OCI-LY7 (cell line): ENCODE measurements at regions not wholly inside any gene's neighbourhood (a gene's known extent, or its start where the extent isn't known, plus 50 kb on each side); places are given as distances from the start of the nearest gene placed in this dataset.
"Not testable (repeated sequence)": the region's sequence is repeated elsewhere in the genome, so short reads cannot be mapped to it uniquely, and the experiment has no call there.

Source experiments
- BruUV-seq: library from RNA; stranded (reverse); fragments of 400-500 nt; replicated peaks from 2 replicates; lab custom pipeline; 2021; lab: Mats Ljungman, UMichigan
- CTCF ChIA-PET: fragments of 300-600 bp; sonication (Branson Sonifier 250); formaldehyde crosslinking; loops from one replicate; lab custom pipeline; 2022; ENCODE audit warnings: antibody characterized with exemption; ENCODE audit not compliant: unreplicated experiment; lab: Charles Lee
- POLR2A ChIA-PET: fragments of 300-600 bp; sonication (Branson Sonifier 250); formaldehyde crosslinking; loops from one replicate; lab custom pipeline; 2022; ENCODE audit warnings: antibody characterized with exemption; lab: Charles Lee
- DNase-seq: peaks from one replicate; pipeline ENCODE4 v3.0.0-alpha.2; 2015; ENCODE audit warnings: low spot score
- H2AFZ ChIP-seq: fragments of 200-600 bp; sonication (generic), shearing (Covaris generic); 2 replicates; pipeline ENCODE4 v1.6.1; 2014; ENCODE audit warnings: mild to moderate bottlenecking, antibody characterized with exemption, low read length, moderate library complexity
- H3K27ac ChIP-seq: fragments of 200-600 bp; sonication (generic); 2 replicates; pipeline ENCODE4 v1.5.1; 2014; ENCODE audit warnings: mixed run types, low read depth, mild to moderate bottlenecking, moderate library complexity, low read length, inconsistent platforms; ENCODE audit not compliant: poor library complexity, severe bottlenecking
- H3K36me3 ChIP-seq: fragments of 200-600 bp; sonication (generic); 2 replicates; pipeline ENCODE4 v1.6.1; 2014; ENCODE audit warnings: mild to moderate bottlenecking, antibody characterized with exemption, low read length, moderate library complexity, mixed read lengths; ENCODE audit not compliant: insufficient read depth
- H3K4me1 ChIP-seq: fragments of 200-600 bp; sonication (generic); 2 replicates; pipeline ENCODE4 v1.5.1; 2014; ENCODE audit warnings: mild to moderate bottlenecking, low read length; ENCODE audit not compliant: insufficient read depth, poor library complexity, severe bottlenecking
- H3K4me2 ChIP-seq: fragments of 200-600 bp; sonication (generic); 2 replicates; pipeline ENCODE4 v1.6.1; 2014; ENCODE audit warnings: mild to moderate bottlenecking, low read length
- H3K4me3 ChIP-seq: fragments of 200-600 bp; sonication (generic); 2 replicates; pipeline ENCODE4 v1.5.1; 2014; ENCODE audit warnings: mild to moderate bottlenecking, low read depth, low read length; ENCODE audit not compliant: poor library complexity, severe bottlenecking
- H3K79me2 ChIP-seq: fragments of 200-600 bp; sonication (generic); 2 replicates; pipeline ENCODE4 v1.6.1; 2016; ENCODE audit warnings: low read depth, mild to moderate bottlenecking, low read length, moderate library complexity, mixed read lengths; ENCODE audit not compliant: insufficient read depth
- H3K9me2 ChIP-seq: fragments of 200-600 bp; sonication (generic); 2 replicates; pipeline ENCODE4 v1.6.1; 2016; ENCODE audit warnings: mild to moderate bottlenecking, low read length, mixed read lengths; ENCODE audit not compliant: insufficient read depth
- H3K9me3 ChIP-seq: fragments of 200-600 bp; sonication (generic); 2 replicates; pipeline ENCODE4 v1.6.1; 2014; ENCODE audit warnings: mild to moderate bottlenecking, mixed run types, low read length, mixed read lengths
- H4K20me1 ChIP-seq: fragments of 200-600 bp; sonication (generic); 2 replicates; pipeline ENCODE4 v1.6.1; 2014; ENCODE audit warnings: mild to moderate bottlenecking, antibody characterized with exemption, low read length, moderate library complexity, mixed read lengths; ENCODE audit not compliant: insufficient read depth
- EZH2phosphoT487 ChIP-seq: fragments of 200-600 bp; sonication (generic); IDR thresholded peaks from 2 replicates; pipeline ENCODE4 v1.6.1; 2018; ENCODE audit warnings: low read depth, borderline replicate concordance, mild to moderate bottlenecking, mixed run types, antibody characterized with exemption, low read length, moderate library complexity, mixed read lengths
- intact Hi-C: fragments of 100-400 bp; cut with micrococcal nuclease; formaldehyde crosslinking; loops from one replicate; pipeline ENCODE4 v1.10.0; 2022; ENCODE audit not compliant: unreplicated experiment
- TF ChIP-seq, protein P1 (sequence below): fragments of 200-600 bp; sonication (generic); conservative IDR thresholded peaks from 2 replicates; pipeline ENCODE4 v1.5.1; 2014; ENCODE audit warnings: mild to moderate bottlenecking, antibody characterized with exemption, low read length, moderate library complexity, mixed read lengths

DNA sequence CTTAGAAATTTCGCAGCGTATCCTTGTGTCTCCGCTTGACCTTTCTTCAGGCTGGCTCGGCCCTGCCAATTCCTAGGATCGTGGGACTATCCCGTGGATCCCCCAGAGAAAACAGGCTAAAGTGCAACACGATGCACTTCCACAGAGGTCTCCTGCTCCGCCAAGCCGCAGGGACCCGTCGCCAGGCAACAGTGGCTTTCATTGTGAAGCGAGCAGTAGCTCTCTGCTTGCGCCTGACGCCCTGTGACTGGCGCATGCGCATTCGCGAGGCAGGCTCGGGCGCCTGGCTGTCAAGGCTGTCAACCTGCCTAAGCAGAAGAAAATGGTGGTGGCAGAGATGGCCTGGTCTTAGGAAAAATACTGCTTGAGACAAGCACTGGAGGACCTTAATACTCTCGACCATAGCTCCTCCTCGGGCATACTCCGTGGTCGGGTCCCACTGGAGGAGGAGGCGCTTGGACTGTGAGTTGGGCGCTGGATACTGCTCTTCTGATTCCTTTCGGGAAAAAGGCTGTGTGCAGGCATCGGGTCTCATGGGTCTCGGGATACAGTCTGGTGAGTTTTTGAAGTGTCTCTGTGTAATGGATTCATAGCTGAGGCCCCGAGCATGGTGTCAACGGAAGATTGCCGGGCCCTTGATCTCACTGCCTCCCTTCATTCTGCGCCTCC is 2336.1 kb downstream of the TP53TG3F start:
- Histone ChIP-seq H3K27ac (no peak overlapping the region), H3K4me3 (no peak overlapping the region), H3K4me1 (no peaks in the 10 kb centered on the region), H4K20me1 (no peaks in the 10 kb centered on the region), H3K4me2 (no peak overlapping the region), H3K36me3 (no peaks in the 10 kb centered on the region), H3K9me3 (no peaks in the 10 kb centered on the region), H2AFZ (no peak overlapping the region), H3K9me2 (no peaks in the 10 kb centered on the region), H3K79me2 (no peaks in the 10 kb centered on the region)
- no TSS peak for BruUV-seq
- no peak for TF ChIP-seq EZH2phosphoT487
- TF ChIP-seq, protein P1, sequence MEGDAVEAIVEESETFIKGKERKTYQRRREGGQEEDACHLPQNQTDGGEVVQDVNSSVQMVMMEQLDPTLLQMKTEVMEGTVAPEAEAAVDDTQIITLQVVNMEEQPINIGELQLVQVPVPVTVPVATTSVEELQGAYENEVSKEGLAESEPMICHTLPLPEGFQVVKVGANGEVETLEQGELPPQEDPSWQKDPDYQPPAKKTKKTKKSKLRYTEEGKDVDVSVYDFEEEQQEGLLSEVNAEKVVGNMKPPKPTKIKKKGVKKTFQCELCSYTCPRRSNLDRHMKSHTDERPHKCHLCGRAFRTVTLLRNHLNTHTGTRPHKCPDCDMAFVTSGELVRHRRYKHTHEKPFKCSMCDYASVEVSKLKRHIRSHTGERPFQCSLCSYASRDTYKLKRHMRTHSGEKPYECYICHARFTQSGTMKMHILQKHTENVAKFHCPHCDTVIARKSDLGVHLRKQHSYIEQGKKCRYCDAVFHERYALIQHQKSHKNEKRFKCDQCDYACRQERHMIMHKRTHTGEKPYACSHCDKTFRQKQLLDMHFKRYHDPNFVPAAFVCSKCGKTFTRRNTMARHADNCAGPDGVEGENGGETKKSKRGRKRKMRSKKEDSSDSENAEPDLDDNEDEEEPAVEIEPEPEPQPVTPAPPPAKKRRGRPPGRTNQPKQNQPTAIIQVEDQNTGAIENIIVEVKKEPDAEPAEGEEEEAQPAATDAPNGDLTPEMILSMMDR = no peak
- no peak for DNase-seq
- POLR2A ChIA-PET = no interaction called here
- intact Hi-C loops = loop anchor here (10.0 kb wide), 1 partner anchor 61 kb away; no protein-coding TSS in a partner anchor
- CTCF ChIA-PET = no interaction called here

DNA sequence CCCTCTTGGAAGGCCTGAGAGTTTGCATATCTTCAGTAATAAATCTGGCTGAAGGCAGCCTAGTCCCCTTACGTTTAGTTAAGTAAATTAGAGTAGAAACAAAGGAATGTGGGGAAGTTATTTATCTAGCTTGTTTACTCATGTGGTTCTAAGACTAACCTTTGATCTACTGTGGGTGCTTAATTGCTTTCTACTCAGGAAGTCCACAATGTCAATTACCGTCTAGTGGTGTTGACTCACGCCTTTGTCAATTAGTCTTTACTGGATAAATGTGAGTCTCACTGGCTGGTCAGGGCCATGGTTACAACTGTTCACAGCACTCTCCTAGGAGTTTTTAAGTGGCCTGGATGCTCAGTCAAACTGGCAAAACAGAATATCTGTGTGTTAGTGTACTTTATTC is 2338.4 kb downstream of the TP53TG3F start:
- intact Hi-C loops = loop anchor here (10.0 kb wide), 1 partner anchor 63 kb away; no protein-coding TSS in a partner anchor
- H3K9me3 ChIP-seq = no peaks in the 10 kb centered on the region
- no peak overlapping the region for H3K27ac ChIP-seq
- BruUV-seq = no TSS peak
- H3K9me2 ChIP-seq = no peaks in the 10 kb centered on the region
- no peak overlapping the region for H2AFZ ChIP-seq
- no peaks in the 10 kb centered on the region for H3K36me3 ChIP-seq
- ChIA-PET CTCF (no interaction called here), POLR2A (no interaction called here)
- no peaks in the 10 kb centered on the region for H3K79me2 ChIP-seq
- H3K4me1 ChIP-seq = no peaks in the 10 kb centered on the region
- TF ChIP-seq, protein P1 = no peak
- no peak for TF ChIP-seq EZH2phosphoT487
- no peak overlapping the region for H3K4me2 ChIP-seq
- no peaks in the 10 kb centered on the region for H4K20me1 ChIP-seq
- DNase-seq = no peak
- H3K4me3 ChIP-seq = no peak overlapping the region

DNA sequence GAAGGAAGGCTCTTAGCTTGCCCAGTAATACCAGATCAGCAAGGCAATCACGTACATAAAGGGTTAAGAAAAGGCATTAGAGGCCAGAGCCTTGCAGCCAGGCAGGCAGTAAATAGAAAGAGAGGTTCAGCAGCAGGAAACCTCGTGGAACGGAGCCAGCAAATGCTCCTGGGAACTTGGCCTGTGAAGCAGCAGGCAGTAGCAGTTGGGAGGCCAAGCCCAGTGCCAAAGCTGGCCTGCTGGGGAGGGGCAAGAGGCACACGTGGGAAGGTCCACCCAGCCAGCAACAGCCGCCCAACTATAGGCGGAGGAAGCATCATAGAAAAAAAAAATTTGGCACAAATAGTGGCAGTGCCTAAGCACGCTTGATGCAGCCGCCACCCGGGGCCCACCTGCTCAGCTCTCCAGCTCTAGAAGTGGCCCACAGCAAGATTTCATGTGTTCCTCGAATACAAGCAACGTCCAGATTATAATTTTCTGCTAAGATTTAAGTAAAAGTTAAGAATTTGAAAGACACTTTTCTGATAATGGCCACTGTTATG is 2339.5 kb downstream of the TP53TG3F start:
- POLR2A ChIA-PET = no interaction called here
- CTCF ChIA-PET = no interaction called here
- Histone ChIP-seq H3K79me2 (no peaks in the 10 kb centered on the region), H3K4me2 (no peak overlapping the region), H3K9me2 (no peaks in the 10 kb centered on the region), H3K4me3 (no peak overlapping the region), H3K27ac (no peak overlapping the region), H3K9me3 (no peaks in the 10 kb centered on the region), H3K36me3 (no peaks in the 10 kb centered on the region), H4K20me1 (no peaks in the 10 kb centered on the region), H3K4me1 (no peaks in the 10 kb centered on the region), H2AFZ (no peak overlapping the region)
- DNase-seq = no peak
- intact Hi-C loops = loop anchor here (10.0 kb wide), 1 partner anchor 64 kb away; no protein-coding TSS in a partner anchor
- TF ChIP-seq, protein P1 = no peak
- no peak for TF ChIP-seq EZH2phosphoT487
- BruUV-seq = no TSS peak

DNA sequence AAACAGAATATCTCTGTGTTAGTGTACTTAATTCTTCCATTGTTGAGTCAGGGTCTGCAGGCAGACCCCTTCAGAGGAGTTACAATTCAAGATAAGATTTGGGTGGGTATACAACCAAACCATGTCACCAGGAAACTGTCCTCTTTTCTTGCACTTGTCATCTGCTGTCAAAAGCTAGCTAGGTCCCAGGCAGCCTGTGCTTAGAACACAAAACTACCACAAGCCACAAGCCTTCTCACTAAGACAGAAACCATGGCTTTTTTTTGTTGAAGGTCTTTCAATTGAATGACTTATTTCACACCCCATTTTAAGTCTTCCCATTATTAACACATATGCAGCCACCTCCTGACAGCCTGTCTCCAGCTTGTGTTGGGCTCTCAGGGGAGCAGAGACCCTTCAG is 2345.1 kb downstream of the TP53TG3F start:
- H4K20me1 ChIP-seq, CTCF ChIA-PET, BruUV-seq, POLR2A ChIA-PET, H3K4me2 ChIP-seq, intact Hi-C loops, H3K79me2 ChIP-seq, H3K9me2 ChIP-seq, DNase-seq, H3K9me3 ChIP-seq, H3K36me3 ChIP-seq, H3K27ac ChIP-seq, H2AFZ ChIP-seq, H3K4me3 ChIP-seq, H3K4me1 ChIP-seq: not testable (repeated sequence)
